Activated naive CD4-positive, alpha-beta T cell treated with anti-CD3 and anti-CD28 coated beads for 36 hours (primary cell): ENCODE measurements at regions not wholly inside any gene's neighbourhood (a gene's known extent, or its start where the extent isn't known, plus 50 kb on each side); places are given as distances from the start of the nearest gene placed in this dataset.
"Not testable (repeated sequence)": the region's sequence is repeated elsewhere in the genome, so short reads cannot be mapped to it uniquely, and the experiment has no call there.

ENCODE experiments used
- CTCF ChIA-PET: fragments of 350-600 bp; sonication (Branson Sonifier 250); formaldehyde crosslinking; loops from one replicate; lab custom pipeline; 2021; ENCODE audit warnings: antibody characterized with exemption; lab: Charles Lee
- DNase-seq: peaks from one replicate; pipeline ENCODE4 v3.0.0-alpha.2; 2020
- H3K27ac Mint-ChIP-seq: one replicate; pipeline ENCODE4 v1.8.0; 2021; ENCODE audit warnings: mild to moderate bottlenecking, mixed read lengths
- H3K27me3 Mint-ChIP-seq: one replicate; pipeline ENCODE4 v1.8.0; 2021; ENCODE audit warnings: low read depth, mixed read lengths
- H3K36me3 Mint-ChIP-seq: one replicate; pipeline ENCODE4 v1.8.0; 2021; ENCODE audit warnings: low read depth, mixed read lengths
- H3K4me1 Mint-ChIP-seq: one replicate; pipeline ENCODE4 v1.8.0; 2021; ENCODE audit warnings: low read depth, mixed read lengths
- H3K4me3 Mint-ChIP-seq: one replicate; pipeline ENCODE4 v1.8.0; 2021; ENCODE audit warnings: mild to moderate bottlenecking, moderate library complexity, mixed read lengths
- H3K9me3 Mint-ChIP-seq: one replicate; pipeline ENCODE4 v1.8.0; 2021; ENCODE audit warnings: mixed read lengths
- intact Hi-C: fragments of 100-400 bp; cut with micrococcal nuclease; formaldehyde crosslinking; loops from one replicate; pipeline ENCODE4 v1.15.1; 2023

DNA sequence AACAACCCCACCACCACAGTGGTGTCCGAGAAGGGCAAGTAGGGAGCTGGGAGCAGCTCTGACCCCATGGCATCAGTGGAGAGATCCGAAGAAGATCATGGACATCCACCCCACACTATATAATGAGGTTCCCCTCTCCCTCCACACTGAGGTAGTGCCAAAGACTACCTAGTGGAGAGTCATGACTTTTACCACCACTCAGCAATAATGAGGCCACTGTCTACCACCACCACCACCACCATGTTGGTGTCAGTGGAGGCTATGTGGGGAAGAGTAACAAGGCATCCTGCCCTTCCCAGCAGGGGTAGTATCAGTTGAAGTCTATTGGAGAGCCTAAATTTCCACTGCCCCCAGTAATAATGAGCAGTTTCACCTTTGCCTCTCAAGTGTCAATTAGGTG is 321.7 kb upstream of the ZC3H15 start:
- Mint-ChIP-seq H3K4me3 (no peak overlapping the region), H3K36me3 (peaks cover 15% of the 10 kb centered on the region), H3K9me3 (peaks cover 14% of the 10 kb centered on the region), H3K27me3 (no peaks in the 10 kb centered on the region), H3K4me1 (no peaks in the 10 kb centered on the region), H3K27ac (no peak overlapping the region)
- DNase-seq = no peak
- CTCF ChIA-PET = no interaction called here
- intact Hi-C loops = no loop called here

DNA sequence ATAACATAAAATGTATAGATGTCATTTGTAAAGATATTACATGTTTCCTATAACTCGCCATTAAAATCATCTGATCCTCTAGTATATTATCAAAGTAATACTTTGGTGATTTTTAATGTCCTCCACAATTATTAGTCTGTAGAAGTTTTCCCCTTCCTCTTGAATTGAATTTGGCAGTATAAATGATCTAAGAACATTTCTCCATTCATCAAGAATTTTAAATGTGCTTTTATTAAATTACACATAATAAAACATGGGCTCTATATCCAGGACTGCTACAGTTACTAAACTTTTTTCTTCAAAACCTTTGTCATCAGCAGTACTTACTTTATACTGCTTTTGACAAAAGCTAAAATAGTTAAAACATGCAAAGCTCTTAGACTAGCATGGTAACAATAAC is 315.4 kb upstream of the ZC3H15 start:
- no peaks in the 10 kb centered on the region for H3K4me1 Mint-ChIP-seq
- H3K36me3 Mint-ChIP-seq = peaks cover 5% of the 10 kb centered on the region
- H3K27me3 Mint-ChIP-seq = no peaks in the 10 kb centered on the region
- no peak overlapping the region for H3K27ac Mint-ChIP-seq
- CTCF ChIA-PET = interaction anchor here (0.6 kb wide), 1 partner anchor 432 kb away, joined by 3 read pairs; the partner anchor contains the start of gene FSIP2
- no peak overlapping the region for H3K4me3 Mint-ChIP-seq
- no peak for DNase-seq
- intact Hi-C loops = no loop called here
- H3K9me3 Mint-ChIP-seq = peaks cover 2% of the 10 kb centered on the region

DNA sequence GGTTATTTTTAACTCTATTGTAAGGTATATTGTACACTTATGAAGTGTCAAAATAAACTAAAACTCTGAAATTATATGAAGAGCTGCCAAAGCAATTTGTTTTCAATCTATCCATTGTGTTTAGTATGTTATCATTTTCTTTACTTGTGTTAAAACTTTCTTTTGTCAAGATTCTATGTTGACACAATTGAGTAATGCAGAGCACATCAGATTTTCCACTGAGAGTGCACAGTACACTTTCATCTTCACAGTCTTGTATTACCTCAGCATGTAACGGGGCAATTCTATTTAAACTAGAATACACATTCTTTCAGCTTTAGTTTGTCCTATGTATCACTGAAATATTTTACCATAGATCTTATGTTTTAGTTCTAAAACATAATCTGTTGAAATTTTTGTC is 304.4 kb upstream of the ZC3H15 start:
- Mint-ChIP-seq H3K4me3 (no peak overlapping the region), H3K27ac (no peak overlapping the region), H3K36me3 (peaks cover 5% of the 10 kb centered on the region), H3K27me3 (no peaks in the 10 kb centered on the region), H3K4me1 (no peaks in the 10 kb centered on the region), H3K9me3 (no peaks in the 10 kb centered on the region)
- intact Hi-C loops = no loop called here
- CTCF ChIA-PET = no interaction called here
- DNase-seq = no peak

DNA sequence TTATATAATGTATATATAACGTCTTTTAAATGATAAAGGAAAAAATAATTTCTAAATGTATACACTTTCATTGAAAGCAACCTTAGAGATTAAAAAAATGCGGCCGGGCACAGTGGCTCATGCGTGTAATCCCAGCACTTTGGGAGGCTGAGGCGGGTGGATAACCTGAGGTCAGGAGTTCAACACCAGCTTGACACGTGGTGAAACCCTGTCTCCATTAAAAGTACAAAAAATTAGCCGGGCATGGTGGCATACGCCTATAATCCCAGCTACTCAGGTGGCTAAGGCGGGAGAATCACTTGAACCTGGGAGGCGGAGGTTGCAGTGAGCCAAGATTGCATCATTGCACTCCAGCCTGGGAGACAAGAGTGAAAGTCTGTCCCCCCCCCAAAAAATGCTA is 303.7 kb upstream of the ZC3H15 start:
- H3K4me1 Mint-ChIP-seq, CTCF ChIA-PET, H3K9me3 Mint-ChIP-seq, H3K27me3 Mint-ChIP-seq, intact Hi-C loops, H3K27ac Mint-ChIP-seq, H3K4me3 Mint-ChIP-seq, DNase-seq, H3K36me3 Mint-ChIP-seq: not testable (repeated sequence)

DNA sequence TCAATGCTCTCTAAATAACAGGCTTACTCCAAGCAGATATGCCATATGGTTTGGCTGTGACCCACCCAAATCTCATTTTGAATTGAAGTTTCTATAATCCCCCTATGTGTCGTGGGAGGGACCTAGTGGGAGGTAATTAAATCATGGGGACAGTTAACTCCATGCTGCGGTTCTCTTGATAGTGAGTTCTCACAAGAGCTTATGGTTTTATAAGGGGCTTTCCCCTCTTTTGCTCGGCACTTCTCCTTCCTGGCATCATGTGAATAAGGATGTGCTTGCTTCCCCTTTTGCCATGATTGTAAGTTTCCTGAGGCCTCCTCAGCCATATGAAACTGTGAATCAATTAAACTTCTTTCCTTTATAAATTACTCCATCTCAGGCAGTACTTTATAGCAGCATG is 302.7 kb upstream of the ZC3H15 start:
- intact Hi-C loops = no loop called here
- no peak for DNase-seq
- CTCF ChIA-PET = no interaction called here
- Mint-ChIP-seq H3K4me1 (no peaks in the 10 kb centered on the region), H3K36me3 (peaks cover 5% of the 10 kb centered on the region), H3K27me3 (no peaks in the 10 kb centered on the region), H3K4me3 (no peak overlapping the region), H3K9me3 (no peaks in the 10 kb centered on the region), H3K27ac (no peak overlapping the region)

DNA sequence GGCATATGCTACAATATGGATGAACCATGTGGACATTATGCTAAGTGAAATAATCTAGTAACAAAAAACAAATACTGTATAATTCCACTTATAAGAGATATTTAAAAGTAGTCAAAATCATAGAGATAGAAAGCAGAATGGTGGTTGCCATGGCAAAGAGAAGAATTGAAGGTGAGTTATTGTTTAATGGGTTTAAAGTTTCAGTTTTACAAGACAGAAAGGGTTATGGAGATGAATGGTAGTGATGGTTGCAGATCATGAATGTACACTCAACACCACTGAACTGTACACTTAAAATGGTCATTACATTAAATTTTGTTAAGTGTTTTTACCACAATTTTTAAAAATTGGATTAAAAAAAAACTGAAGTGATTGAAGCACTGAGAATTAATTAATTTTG is 298.2 kb upstream of the ZC3H15 start:
- CTCF ChIA-PET = no interaction called here
- no peaks in the 10 kb centered on the region for H3K4me1 Mint-ChIP-seq
- H3K27me3 Mint-ChIP-seq = no peaks in the 10 kb centered on the region
- H3K4me3 Mint-ChIP-seq = no peak overlapping the region
- H3K36me3 Mint-ChIP-seq = peaks cover 3% of the 10 kb centered on the region
- DNase-seq = no peak
- intact Hi-C loops = no loop called here
- H3K9me3 Mint-ChIP-seq = peaks cover 2% of the 10 kb centered on the region
- no peak overlapping the region for H3K27ac Mint-ChIP-seq

DNA sequence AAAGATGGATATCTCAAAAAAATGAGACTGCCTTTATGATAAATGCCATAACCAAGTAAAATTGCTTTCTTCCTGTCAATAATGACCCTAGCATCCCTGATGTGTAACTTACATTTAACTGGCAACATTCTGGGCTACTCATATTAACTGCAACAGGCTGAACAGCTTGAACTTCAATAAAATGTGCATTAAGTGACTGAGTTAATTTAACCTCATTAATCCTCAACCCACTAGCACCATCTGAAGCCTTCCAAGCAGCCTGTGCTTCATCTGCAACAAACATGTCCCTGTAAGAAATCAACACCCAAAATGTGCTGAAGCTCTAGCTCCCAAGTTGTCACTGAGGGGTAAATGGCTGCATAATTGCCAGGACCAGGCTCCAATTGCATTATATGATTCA is 296.2 kb upstream of the ZC3H15 start:
- intact Hi-C loops = no loop called here
- Mint-ChIP-seq H3K4me3 (no peak overlapping the region), H3K4me1 (no peaks in the 10 kb centered on the region), H3K36me3 (peaks cover 3% of the 10 kb centered on the region), H3K27ac (no peak overlapping the region), H3K27me3 (no peaks in the 10 kb centered on the region), H3K9me3 (peaks cover 2% of the 10 kb centered on the region)
- DNase-seq = no peak
- CTCF ChIA-PET = no interaction called here

DNA sequence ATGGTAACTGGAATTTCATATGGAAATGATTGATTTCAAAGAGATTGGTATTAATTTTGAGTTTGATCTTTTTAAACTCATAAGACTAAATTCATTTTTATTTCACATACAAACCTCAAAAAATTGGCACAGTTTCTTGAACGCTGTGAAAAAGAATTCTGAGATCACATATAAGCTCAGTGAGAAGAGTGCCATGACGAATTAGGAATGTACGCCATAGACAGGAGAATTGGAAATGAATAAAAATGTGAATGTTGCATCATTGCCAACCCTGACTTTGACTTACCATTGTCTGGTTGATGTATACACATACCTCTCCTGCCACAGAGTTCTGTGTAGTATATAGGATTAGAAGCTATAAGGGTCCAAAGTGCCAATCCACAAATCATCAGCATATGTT is 290.4 kb upstream of the ZC3H15 start:
- CTCF ChIA-PET = no interaction called here
- peaks cover 3% of the 10 kb centered on the region for H3K36me3 Mint-ChIP-seq
- no peak for DNase-seq

DNA sequence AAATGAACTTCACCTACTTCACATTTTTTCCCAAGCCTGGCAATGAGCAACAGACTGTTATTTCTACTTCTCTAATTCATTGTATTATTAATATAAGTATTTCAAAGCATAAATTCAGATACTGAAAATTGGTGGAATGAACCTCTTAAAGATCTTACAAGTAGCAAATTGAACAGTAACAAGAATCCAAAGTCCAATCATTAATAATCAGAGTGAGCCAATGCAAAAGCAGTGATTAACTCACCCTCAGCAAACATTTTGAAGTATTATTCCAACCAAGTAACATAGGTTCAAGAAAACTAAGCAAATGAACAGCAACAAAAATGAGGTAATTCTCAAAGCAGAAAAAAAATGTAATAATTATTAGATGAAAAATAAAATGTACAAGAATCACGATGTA is 288.1 kb upstream of the ZC3H15 start:
- H3K4me1 Mint-ChIP-seq = no peaks in the 10 kb centered on the region
- H3K4me3 Mint-ChIP-seq = no peak overlapping the region
- H3K27me3 Mint-ChIP-seq = no peaks in the 10 kb centered on the region
- intact Hi-C loops = no loop called here
- no peaks in the 10 kb centered on the region for H3K9me3 Mint-ChIP-seq
- no peaks in the 10 kb centered on the region for H3K36me3 Mint-ChIP-seq
- no peak for DNase-seq
- H3K27ac Mint-ChIP-seq = no peak overlapping the region
- CTCF ChIA-PET = no interaction called here

More for the DNA sequence above, 290.4 kb upstream of the ZC3H15 start:
- intact Hi-C loops = no loop called here
- Mint-ChIP-seq H3K27ac (no peak overlapping the region), H3K27me3 (no peaks in the 10 kb centered on the region), H3K4me3 (no peak overlapping the region), H3K4me1 (no peaks in the 10 kb centered on the region), H3K9me3 (peaks cover 2% of the 10 kb centered on the region)

DNA sequence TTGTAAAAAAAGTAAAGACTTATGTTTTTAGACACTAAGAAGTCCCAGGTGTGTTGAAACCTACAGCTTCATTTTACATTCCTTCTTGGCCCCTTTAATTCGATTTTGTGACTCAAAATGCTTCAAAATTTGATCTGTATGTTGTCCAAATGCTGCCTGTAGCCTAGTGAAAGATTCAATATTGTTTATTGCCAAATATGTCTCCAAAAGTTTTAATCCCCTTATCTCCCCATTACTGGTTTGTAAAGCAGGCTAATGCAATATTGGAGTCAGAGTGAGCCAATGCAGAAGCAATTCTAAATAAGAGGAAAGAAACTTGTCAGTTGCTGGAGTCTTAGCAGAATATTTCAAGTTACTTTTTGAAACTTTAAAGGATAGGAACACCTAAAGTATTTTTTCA is 287.0 kb upstream of the ZC3H15 start:
- Mint-ChIP-seq H3K27ac (no peak overlapping the region), H3K27me3 (no peaks in the 10 kb centered on the region), H3K4me1 (peaks cover 3% of the 10 kb centered on the region), H3K9me3 (no peaks in the 10 kb centered on the region), H3K4me3 (no peak overlapping the region), H3K36me3 (peaks cover 2% of the 10 kb centered on the region)
- intact Hi-C loops = no loop called here
- CTCF ChIA-PET = no interaction called here
- no peak for DNase-seq

DNA sequence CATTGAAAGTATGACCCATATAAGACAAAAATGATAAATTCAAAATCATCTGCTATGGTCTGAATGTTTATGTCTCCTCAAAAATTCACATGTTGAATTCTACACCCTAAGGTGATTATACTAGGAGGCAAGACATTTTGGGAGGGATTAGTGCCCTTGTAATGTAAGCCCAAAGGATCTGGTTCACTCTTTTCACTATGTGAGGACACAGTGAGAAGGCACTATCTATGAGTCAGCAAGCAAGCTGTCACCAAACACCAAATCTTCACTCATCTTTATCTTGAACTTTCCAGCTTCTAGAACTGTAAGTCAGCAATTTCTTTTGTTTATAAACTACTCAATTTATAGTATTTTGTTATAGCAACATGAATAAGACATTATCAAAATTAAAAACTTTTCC is 284.7 kb upstream of the ZC3H15 start:
- DNase-seq = no peak
- Mint-ChIP-seq H3K27me3 (no peaks in the 10 kb centered on the region), H3K27ac (no peak overlapping the region), H3K9me3 (no peaks in the 10 kb centered on the region), H3K4me3 (no peak overlapping the region), H3K4me1 (peaks cover 3% of the 10 kb centered on the region), H3K36me3 (peaks cover 2% of the 10 kb centered on the region)
- CTCF ChIA-PET = no interaction called here
- intact Hi-C loops = no loop called here

DNA sequence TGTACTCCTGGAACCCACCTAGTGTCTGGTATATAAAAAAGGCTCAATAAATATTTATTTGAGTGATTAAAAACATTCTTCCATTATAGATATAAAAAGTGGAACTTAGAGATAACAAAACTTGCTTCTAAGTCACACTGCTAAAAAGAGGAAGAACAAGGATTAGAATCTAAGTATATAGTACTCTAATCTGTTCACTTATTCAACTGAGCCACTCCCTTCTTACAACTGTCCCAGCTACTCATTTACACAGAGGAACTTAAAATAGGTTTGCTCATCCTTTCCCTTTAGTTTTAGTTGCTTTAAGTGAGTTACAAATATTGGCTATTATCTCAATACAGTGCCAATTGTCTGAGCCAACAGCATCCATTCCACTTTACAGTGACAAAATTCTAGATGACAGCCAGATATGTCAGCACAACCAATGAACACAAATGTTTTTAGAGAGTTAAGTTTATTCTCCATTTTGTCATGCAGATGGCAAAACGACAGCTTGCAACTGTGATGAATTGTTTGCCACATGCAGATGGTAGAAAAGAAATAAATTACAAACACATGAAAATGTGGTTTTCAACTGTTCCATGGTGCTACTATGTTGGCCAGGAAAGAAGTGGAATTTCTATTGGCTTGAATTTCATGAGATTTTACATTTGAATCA is 280.7 kb upstream of the ZC3H15 start:
- peaks cover 3% of the 10 kb centered on the region for H3K4me1 Mint-ChIP-seq
- CTCF ChIA-PET = no interaction called here
- peaks cover 2% of the 10 kb centered on the region for H3K36me3 Mint-ChIP-seq
- no peak for DNase-seq
- no peak overlapping the region for H3K27ac Mint-ChIP-seq
- intact Hi-C loops = no loop called here
- H3K27me3 Mint-ChIP-seq = no peaks in the 10 kb centered on the region
- no peaks in the 10 kb centered on the region for H3K9me3 Mint-ChIP-seq
- H3K4me3 Mint-ChIP-seq = no peak overlapping the region

DNA sequence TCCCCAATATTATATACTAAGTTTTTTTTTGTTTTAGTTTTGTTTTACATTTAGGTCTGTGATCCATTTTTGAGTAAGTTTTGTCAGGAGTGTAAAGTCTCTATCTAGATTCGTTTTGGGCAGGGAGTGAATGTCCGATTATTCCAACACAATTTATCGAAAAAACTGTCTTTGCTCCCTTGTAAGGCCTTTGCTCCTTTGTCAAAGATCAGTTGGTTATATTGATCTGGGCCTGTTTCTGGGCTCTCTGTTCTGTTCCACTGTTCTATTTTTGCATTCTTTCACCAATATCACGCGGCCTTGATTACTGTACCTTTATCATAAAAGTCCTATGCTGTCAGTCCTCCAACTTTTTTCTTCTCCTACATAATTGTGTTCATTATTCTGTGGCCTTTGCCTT is 276.5 kb upstream of the ZC3H15 start:
- CTCF ChIA-PET = no interaction called here
- H3K27ac Mint-ChIP-seq = no peak overlapping the region
- no peaks in the 10 kb centered on the region for H3K4me1 Mint-ChIP-seq
- intact Hi-C loops = no loop called here
- no peak for DNase-seq
- no peaks in the 10 kb centered on the region for H3K27me3 Mint-ChIP-seq
- H3K4me3 Mint-ChIP-seq = no peak overlapping the region
- peaks cover 1% of the 10 kb centered on the region for H3K36me3 Mint-ChIP-seq
- no peaks in the 10 kb centered on the region for H3K9me3 Mint-ChIP-seq
